IMR-90 (cell line): ENCODE measurements at regions not wholly inside any gene's neighbourhood (a gene's known extent, or its start where the extent isn't known, plus 50 kb on each side); places are given as distances from the start of the nearest gene placed in this dataset.
A peak's percentile ranks its signal among the peaks of the same experiment; 100 is the strongest.

ENCODE experiments used
- ATAC-seq: fragments of 200-7000 bp; cut with Tn5 transposase; 2 replicates; pipeline ENCODE4 v1.9.1; 2020; ENCODE audit warnings: low read depth, mild to moderate bottlenecking, moderate library complexity
- BruUV-seq: library from RNA; stranded (reverse); fragments of 400-500 nt; replicated peaks from 2 replicates; lab custom pipeline; 2021; lab: Mats Ljungman, UMichigan
- CTCF ChIA-PET: fragments of 300-600 bp; formaldehyde crosslinking; extraction: SDS; loops from one replicate; lab custom pipeline; 2021; ENCODE audit warnings: antibody characterized with exemption; lab: Yijun Ruan, JAX
- POLR2A ChIA-PET: fragments of 300-600 bp; sonication (Branson Sonifier 250); formaldehyde crosslinking; loops from one replicate; lab custom pipeline; 2022; ENCODE audit warnings: antibody characterized with exemption; ENCODE audit not compliant: unreplicated experiment; lab: Charles Lee
- DNase-seq: peaks from one replicate; pipeline ENCODE4 v3.0.0; 2013
- H2AFZ ChIP-seq: replicated peaks from 2 replicates; pipeline ENCODE3; 2013; ENCODE audit warnings: low read length, mild to moderate bottlenecking; ENCODE audit not compliant: poor library complexity
- H2AK5ac ChIP-seq: 2 replicates; pipeline ENCODE4 v1.6.1; 2013; ENCODE audit warnings: low read depth, low read length, inconsistent platforms
- H2AK9ac ChIP-seq: replicated peaks from 2 replicates; pipeline ENCODE3; 2013; ENCODE audit warnings: mild to moderate bottlenecking, low read depth, low read length, moderate library complexity; ENCODE audit not compliant: poor library complexity
- H2BK120ac ChIP-seq: 2 replicates; pipeline ENCODE4 v1.6.1; 2013; ENCODE audit warnings: low read depth, low read length, inconsistent platforms
- H2BK15ac ChIP-seq: 3 replicates; pipeline ENCODE4 v1.6.1; 2013; ENCODE audit warnings: low read depth, low read length, inconsistent platforms
- H2BK20ac ChIP-seq: 2 replicates; pipeline ENCODE4 v1.6.1; 2013; ENCODE audit warnings: low read depth, mild to moderate bottlenecking, inconsistent platforms, low read length, moderate library complexity
- H2BK5ac ChIP-seq: 2 replicates; pipeline ENCODE4 v1.6.1; 2013; ENCODE audit warnings: mild to moderate bottlenecking, low read depth, low read length, inconsistent platforms; ENCODE audit not compliant: poor library complexity, severe bottlenecking
- H3K14ac ChIP-seq: replicated peaks from 2 replicates; pipeline ENCODE4 v1.6.1; 2013; ENCODE audit warnings: low read depth, low read length, inconsistent platforms
- H3K18ac ChIP-seq: 2 replicates; pipeline ENCODE4 v1.6.1; 2013; ENCODE audit warnings: low read depth, low read length, control low read depth
- H3K23ac ChIP-seq: 2 replicates; pipeline ENCODE4 v1.6.1; 2013; ENCODE audit warnings: low read depth, low read length, inconsistent platforms
- H3K27ac ChIP-seq: 2 replicates; pipeline ENCODE4 v1.5.1; 2013; ENCODE audit warnings: mild to moderate bottlenecking, control low read depth, low read length; ENCODE audit not compliant: insufficient read depth
- H3K27me3 ChIP-seq: 2 replicates; pipeline ENCODE4 v1.6.1; 2013; ENCODE audit warnings: low read length; ENCODE audit not compliant: control insufficient read depth, insufficient read depth
- H3K36me3 ChIP-seq: 2 replicates; pipeline ENCODE4 v1.6.1; 2013; ENCODE audit warnings: low read length, mixed read lengths; ENCODE audit not compliant: control insufficient read depth, insufficient read depth
- H3K4ac ChIP-seq: 2 replicates; pipeline ENCODE4 v1.6.1; 2013; ENCODE audit warnings: low read depth, low read length, inconsistent platforms
- H3K4me1 ChIP-seq: 2 replicates; pipeline ENCODE4 v1.6.1; 2013; ENCODE audit warnings: low read length, mixed read lengths; ENCODE audit not compliant: control insufficient read depth, insufficient read depth
- H3K4me2 ChIP-seq: 2 replicates; pipeline ENCODE4 v1.6.1; 2013; ENCODE audit warnings: low read depth, mild to moderate bottlenecking, control low read depth, low read length, moderate library complexity
- H3K4me3 ChIP-seq: 2 replicates; pipeline ENCODE4 v1.5.1; 2013; ENCODE audit warnings: low read depth, mild to moderate bottlenecking, control low read depth, low read length, moderate library complexity; ENCODE audit not compliant: insufficient read depth
- H3K56ac ChIP-seq: 2 replicates; pipeline ENCODE4 v1.6.1; 2013; ENCODE audit warnings: low read length, inconsistent platforms; ENCODE audit not compliant: insufficient read depth; ENCODE audit errors: extremely low read depth
- H3K79me1 ChIP-seq, 2 experiments: 2 replicates each; pipeline ENCODE4 v1.6.1; 2013; ENCODE audit warnings: low read length in 2 of 2, inconsistent platforms in 1 of 2, low read depth in 1 of 2
- H3K9ac ChIP-seq: 2 replicates; pipeline ENCODE4 v1.6.1; 2013; ENCODE audit warnings: low read depth, low read length, control low read depth
- H3K9me1 ChIP-seq: 2 replicates; pipeline ENCODE4 v1.6.1; 2013; ENCODE audit warnings: low read length, inconsistent platforms; ENCODE audit not compliant: insufficient read depth
- H3K9me3 ChIP-seq: 2 replicates; pipeline ENCODE4 v1.6.1; 2013; ENCODE audit warnings: low read length; ENCODE audit not compliant: control insufficient read depth, insufficient read depth
- H4K20me1 ChIP-seq: 2 replicates; pipeline ENCODE4 v1.6.1; 2013; ENCODE audit warnings: low read length, inconsistent platforms; ENCODE audit not compliant: insufficient read depth
- H4K5ac ChIP-seq: 2 replicates; pipeline ENCODE4 v1.6.1; 2013; ENCODE audit warnings: mild to moderate bottlenecking, low read depth, low read length, control low read depth
- H4K8ac ChIP-seq, 2 experiments: 2 replicates each; pipeline ENCODE4 v1.6.1; 2013; ENCODE audit warnings: low read depth in 2 of 2, low read length in 2 of 2, control low read depth in 1 of 2, inconsistent platforms in 1 of 2
- H4K91ac ChIP-seq: 2 replicates; pipeline ENCODE4 v1.6.1; 2013; ENCODE audit warnings: low read depth, low read length, inconsistent platforms; ENCODE audit not compliant: insufficient read depth
- MXI1 ChIP-seq: IDR thresholded peaks from 2 replicates; pipeline ENCODE4 v1.6.1; 2012; ENCODE audit warnings: low read depth, mild to moderate bottlenecking, low read length, moderate library complexity, borderline replicate concordance
- WGBS, 2 experiments: methylation state at CpG; one replicate each; pipeline versions ENCODE4 v1.1.5 to v1.1.7; 2013; ENCODE audit warnings: missing lambda C conversion rate in 2 of 2; ENCODE audit not compliant: insufficient read length in 1 of 2; ENCODE audit errors: extremely low coverage in 2 of 2; 5-methylcytosine and 5-hydroxymethylcytosine counted together
- dilution Hi-C: fragments of 300-500 bp; cut with HindIII; formaldehyde crosslinking; loops from one replicate; pipeline ENCODE4 v1.14.3; 2018; ENCODE audit warnings: low sequenced_read_pairs; ENCODE audit not compliant: unreplicated experiment
- in situ Hi-C: fragments of 300-500 bp; cut with MboI; formaldehyde crosslinking; loops from 3 replicates; pipeline ENCODE4 v1.14.3; 2019; ENCODE audit warnings: low sequenced_read_pairs, inconsistent platforms, mixed read lengths
- intact Hi-C: fragments of 100-400 bp; cut with micrococcal nuclease; formaldehyde crosslinking; loops from 2 replicates; pipeline ENCODE4 v1.10.0; 2022
- TF ChIP-seq, protein P1 (sequence below): conservative IDR thresholded peaks from 2 replicates; pipeline ENCODE4 v1.5.1; 2012; ENCODE audit warnings: mild to moderate bottlenecking, low read depth, low read length, improper control_type of control experiment

DNA sequence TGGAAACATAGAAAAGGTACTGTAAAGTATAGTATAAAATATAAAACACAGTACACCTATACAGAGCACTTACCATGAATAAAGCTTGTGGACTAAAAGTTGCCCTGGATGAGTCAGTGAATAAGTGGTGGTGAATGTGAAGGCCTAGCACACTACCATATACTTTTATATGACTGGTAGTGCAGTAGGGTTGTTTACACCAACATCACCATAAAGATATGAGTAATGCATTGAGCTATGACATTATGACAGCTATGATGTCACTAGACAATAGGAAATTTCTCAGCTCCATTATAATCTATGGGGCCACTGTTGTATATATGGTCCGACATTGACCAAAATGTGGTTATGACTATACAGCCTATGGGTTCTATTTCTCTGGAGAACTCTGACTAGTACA, 291.8 kb upstream of the ACTBL2 start:
- POLR2A ChIA-PET: interaction anchor here (0.7 kb wide), 1 partner anchor 289 kb away, joined by 3 read pairs; no protein-coding TSS in a partner anchor
- no peak overlapping the region for H3K9ac ChIP-seq
- no peaks in the 10 kb centered on the region for H3K9me3 ChIP-seq
- ATAC-seq: no peak
- H3K18ac ChIP-seq: no peak overlapping the region
- no peak overlapping the region for H3K4me2 ChIP-seq
- no peak overlapping the region for H3K23ac ChIP-seq
- TF ChIP-seq, protein P1, sequence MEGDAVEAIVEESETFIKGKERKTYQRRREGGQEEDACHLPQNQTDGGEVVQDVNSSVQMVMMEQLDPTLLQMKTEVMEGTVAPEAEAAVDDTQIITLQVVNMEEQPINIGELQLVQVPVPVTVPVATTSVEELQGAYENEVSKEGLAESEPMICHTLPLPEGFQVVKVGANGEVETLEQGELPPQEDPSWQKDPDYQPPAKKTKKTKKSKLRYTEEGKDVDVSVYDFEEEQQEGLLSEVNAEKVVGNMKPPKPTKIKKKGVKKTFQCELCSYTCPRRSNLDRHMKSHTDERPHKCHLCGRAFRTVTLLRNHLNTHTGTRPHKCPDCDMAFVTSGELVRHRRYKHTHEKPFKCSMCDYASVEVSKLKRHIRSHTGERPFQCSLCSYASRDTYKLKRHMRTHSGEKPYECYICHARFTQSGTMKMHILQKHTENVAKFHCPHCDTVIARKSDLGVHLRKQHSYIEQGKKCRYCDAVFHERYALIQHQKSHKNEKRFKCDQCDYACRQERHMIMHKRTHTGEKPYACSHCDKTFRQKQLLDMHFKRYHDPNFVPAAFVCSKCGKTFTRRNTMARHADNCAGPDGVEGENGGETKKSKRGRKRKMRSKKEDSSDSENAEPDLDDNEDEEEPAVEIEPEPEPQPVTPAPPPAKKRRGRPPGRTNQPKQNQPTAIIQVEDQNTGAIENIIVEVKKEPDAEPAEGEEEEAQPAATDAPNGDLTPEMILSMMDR: no peak
- TF ChIP-seq MXI1: no peak
- peaks cover 17% of the 10 kb centered on the region for H3K4me1 ChIP-seq
- no peak overlapping the region for H3K56ac ChIP-seq
- H2BK120ac ChIP-seq: no peak overlapping the region
- no peaks in the 10 kb centered on the region for H3K79me1 ChIP-seq
- H2BK15ac ChIP-seq: no peak overlapping the region
- no peak overlapping the region for H2AK9ac ChIP-seq
- no peak overlapping the region for H4K91ac ChIP-seq
- CTCF ChIA-PET: interaction anchor here (0.7 to 6.5 kb wide), 7 partner anchors 19 to 476 kb away, joined by 3 to 34 read pairs (median 4); no protein-coding TSS in a partner anchor
- no peak overlapping the region for H2AFZ ChIP-seq
- H4K5ac ChIP-seq: no peak overlapping the region
- H2BK5ac ChIP-seq: no peak overlapping the region
- no peak overlapping the region for H3K4me3 ChIP-seq
- H3K9me1 ChIP-seq: no peaks in the 10 kb centered on the region; the same call in 1 of the 2 replicates
- H3K4ac ChIP-seq: no peak overlapping the region
- H2AK5ac ChIP-seq: no peak overlapping the region
- in situ Hi-C loops (no loop called here), dilution Hi-C loops (no loop called here), intact Hi-C loops (loop anchor here (10.0 kb wide), 1 partner anchor 120 kb away; no protein-coding TSS in a partner anchor)
- no peak overlapping the region for H2BK20ac ChIP-seq
- no peaks in the 10 kb centered on the region for H3K27me3 ChIP-seq
- no peak overlapping the region for H4K8ac ChIP-seq
- H4K20me1 ChIP-seq: no peaks in the 10 kb centered on the region
- peak; percentile 45 for DNase-seq
- H3K36me3 ChIP-seq: no peaks in the 10 kb centered on the region
- no peak overlapping the region for H3K27ac ChIP-seq
- no peak overlapping the region for H3K14ac ChIP-seq
- no CpG with 5 or more reads among the region's 1 CpG for WGBS, 2 experiments
- BruUV-seq: no TSS peak
